ENCODE measurements at regions not wholly inside any gene's neighbourhood (a gene's known extent, or its start where the extent isn't known, plus 50 kb on each side); places are given as distances from the start of the nearest gene placed in this dataset.

DNA sequence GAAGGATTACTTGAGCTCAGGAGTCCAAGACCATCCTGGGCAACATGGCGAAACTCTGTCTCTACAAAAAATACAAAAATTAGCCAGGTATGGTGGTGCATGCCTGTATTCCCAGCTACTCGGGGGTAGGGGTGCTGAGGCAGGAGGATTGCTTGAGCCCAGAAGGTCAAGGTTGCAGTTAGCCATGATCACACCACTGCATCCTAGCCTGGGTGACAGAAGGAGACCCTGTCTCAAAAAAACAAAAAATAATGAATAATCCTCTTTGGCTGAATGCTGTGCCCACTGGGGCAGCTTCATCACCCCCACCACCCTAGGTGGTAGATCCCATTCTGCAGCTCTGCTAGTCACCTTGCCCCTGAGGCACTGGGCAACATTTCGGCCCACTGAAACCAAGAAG, 109.4 kb downstream of the ZFP36L2 start:
- TF ChIP-seq EZH2 (IDR thresholded peaks at IDR 0.05) = no peak
- TF ChIP-seq POLR2AphosphoS5 (IDR thresholded peaks at IDR 0.05; ENCODE audit: borderline replicate concordance, low read depth, low read length) = no peak

Measured in SK-N-MC (cell line).